Prostate gland (tissue), 2 donors: ENCODE measurements at regions not wholly inside any gene's neighbourhood (a gene's known extent, or its start where the extent isn't known, plus 50 kb on each side); places are given as distances from the start of the nearest gene placed in this dataset.

ENCODE experiments used
- POLR2A ChIP-seq: fragments of 450-650 bp; IDR thresholded peaks from one replicate; pipeline ENCODE4 v1.6.1; 2016; ENCODE audit warnings: antibody characterized with exemption, mild to moderate bottlenecking
- POLR2AphosphoS5 ChIP-seq: sonication (generic); formaldehyde crosslinking; IDR thresholded peaks from one replicate; pipeline ENCODE4 v1.6.1; 2017; ENCODE audit warnings: antibody characterized with exemption
- TF ChIP-seq, protein P1 (sequence below), 4 experiments: fragments of 200-600 bp in 2 of 4; fragments of 450-650 bp in 2 of 4; sonication (generic) in 2 of 4; IDR thresholded peaks; 1 replicate in 3 of 4; 2 replicates in 1 of 4; pipeline ENCODE4 v1.5.1; 2016 to 2019; ENCODE audit warnings: antibody characterized with exemption in 4 of 4, mild to moderate bottlenecking in 2 of 4, moderate library complexity in 2 of 4

DNA sequence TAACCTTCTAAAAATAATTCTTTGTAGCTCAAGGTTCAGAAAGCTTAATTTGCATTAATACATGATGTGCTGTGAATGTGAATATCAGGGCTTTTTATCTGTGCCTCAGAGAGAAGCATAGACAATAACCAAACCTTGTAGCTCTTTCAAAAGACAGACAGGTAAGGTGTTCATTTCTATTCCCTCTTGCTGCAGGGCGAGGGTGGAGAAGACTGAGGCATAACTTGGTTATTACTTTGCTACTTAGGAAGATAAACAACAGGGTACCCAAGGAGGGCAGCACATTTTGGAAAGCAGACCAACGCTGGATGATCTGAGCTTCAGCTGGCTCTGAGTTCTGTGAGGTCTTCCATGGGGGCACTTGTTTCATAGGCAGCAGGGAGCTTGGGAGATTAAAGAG lies 408.6 kb upstream of the RARB start:
- TF ChIP-seq, protein P1, sequence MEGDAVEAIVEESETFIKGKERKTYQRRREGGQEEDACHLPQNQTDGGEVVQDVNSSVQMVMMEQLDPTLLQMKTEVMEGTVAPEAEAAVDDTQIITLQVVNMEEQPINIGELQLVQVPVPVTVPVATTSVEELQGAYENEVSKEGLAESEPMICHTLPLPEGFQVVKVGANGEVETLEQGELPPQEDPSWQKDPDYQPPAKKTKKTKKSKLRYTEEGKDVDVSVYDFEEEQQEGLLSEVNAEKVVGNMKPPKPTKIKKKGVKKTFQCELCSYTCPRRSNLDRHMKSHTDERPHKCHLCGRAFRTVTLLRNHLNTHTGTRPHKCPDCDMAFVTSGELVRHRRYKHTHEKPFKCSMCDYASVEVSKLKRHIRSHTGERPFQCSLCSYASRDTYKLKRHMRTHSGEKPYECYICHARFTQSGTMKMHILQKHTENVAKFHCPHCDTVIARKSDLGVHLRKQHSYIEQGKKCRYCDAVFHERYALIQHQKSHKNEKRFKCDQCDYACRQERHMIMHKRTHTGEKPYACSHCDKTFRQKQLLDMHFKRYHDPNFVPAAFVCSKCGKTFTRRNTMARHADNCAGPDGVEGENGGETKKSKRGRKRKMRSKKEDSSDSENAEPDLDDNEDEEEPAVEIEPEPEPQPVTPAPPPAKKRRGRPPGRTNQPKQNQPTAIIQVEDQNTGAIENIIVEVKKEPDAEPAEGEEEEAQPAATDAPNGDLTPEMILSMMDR (IDR thresholded peaks at IDR 0.05): no peak
- TF ChIP-seq POLR2AphosphoS5 (no peak), POLR2A (no peak)
